GM21723 (cell line): ENCODE measurements at regions not wholly inside any gene's neighbourhood (a gene's known extent, or its start where the extent isn't known, plus 50 kb on each side); places are given as distances from the start of the nearest gene placed in this dataset.

Experiments
- ATAC-seq: cut with Tn5 transposase; IDR thresholded peaks from one replicate; pipeline ENCODE4 v1.9.1; 2021; ENCODE audit warnings: mild to moderate bottlenecking, moderate library complexity; ENCODE audit not compliant: unreplicated experiment

DNA sequence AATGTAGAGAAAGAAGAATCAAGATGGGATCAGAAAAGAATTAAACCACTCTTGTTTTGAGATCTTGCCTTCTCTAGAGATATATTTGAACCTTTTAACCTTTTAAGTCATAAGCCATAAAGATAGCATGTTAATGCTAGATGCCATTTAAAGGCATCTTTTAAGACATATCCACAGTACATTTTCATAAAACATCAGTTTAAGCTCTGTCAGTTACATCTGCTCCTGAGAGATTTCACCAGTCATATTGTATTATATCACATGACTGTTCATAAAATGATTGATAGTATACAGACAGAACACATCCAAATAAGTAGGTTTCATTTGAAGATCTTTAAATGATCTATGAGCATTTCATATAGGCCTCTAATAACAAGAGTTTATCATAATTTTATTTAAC lies 1238.5 kb downstream of the SLC16A7 start:
- no peak for ATAC-seq

DNA sequence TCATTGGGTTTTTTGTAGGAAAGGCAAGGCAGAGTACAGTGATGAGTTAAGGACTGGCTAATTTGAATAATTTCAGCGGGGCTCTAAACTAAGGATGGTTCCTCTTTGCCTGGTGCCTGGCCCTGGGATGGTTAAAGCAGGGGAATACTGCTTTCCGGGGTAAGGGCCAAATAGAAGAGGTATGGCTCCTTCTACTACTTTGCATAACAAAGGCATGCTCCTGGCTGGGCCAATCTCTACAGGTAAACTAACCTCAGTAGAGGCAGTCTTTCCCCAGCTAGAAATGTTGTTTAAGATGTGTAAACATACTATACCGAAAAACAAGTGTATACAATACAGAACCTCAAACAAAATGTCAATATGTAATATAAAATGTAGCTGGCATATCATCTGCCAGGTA lies 1239.0 kb downstream of the SLC16A7 start:
- no peak for ATAC-seq

DNA sequence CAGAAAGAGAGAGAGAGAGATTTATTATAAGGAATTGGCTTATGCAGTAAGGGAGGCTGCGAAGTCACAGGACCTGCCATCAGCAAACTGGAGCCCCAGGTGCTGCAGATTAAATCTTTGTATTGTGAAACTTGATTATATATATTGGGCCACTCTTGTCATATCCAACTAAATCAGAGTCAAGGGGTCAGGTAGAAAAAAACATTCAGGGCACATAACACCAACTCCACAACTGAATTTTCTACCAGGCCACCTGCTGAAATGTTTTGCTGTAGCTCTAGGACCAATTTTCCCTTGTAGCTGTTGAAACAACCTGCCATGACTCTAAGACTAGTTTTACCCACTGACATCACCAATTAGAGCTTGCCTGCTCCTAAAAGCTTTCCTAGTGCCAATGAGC lies 1240.8 kb downstream of the SLC16A7 start:
- no peak for ATAC-seq

DNA sequence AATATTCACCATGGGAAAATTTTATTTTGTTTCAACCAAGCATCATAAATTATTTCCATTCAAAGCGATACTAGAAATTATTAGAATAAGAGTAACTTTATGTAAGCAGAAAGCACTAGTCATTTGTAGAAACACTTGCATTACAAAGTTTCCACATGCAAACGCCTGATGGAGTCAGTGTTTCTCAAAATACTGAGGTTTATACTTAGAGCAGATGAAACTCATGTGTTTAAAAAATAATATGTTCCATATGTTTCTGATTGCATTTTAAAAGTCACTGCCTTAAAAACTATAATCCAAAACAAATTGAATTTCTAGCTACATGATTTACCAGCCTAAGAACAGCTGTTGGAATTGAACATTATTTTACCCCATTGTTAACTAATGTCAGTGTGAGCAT lies 1246.4 kb downstream of the SLC16A7 start:
- ATAC-seq: no peak

DNA sequence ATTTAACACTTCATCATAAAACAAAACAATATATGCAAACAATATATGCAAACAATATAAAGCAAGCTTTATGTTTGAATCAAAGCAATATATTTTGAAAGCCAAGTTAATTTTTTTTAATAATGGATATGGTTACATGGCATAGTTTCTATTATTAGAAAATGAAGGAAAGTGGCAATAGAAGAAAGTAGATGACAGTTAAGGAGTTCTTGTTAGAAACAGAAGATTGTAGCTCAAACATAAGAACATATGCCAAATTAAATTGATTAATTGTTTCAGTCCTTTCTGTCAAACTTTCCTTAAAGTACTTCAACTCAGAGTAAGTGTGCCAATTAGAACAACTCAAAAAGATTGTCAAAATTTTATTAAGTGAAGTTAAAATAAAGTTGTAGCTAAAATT lies 1248.3 kb downstream of the SLC16A7 start:
- ATAC-seq: no peak

DNA sequence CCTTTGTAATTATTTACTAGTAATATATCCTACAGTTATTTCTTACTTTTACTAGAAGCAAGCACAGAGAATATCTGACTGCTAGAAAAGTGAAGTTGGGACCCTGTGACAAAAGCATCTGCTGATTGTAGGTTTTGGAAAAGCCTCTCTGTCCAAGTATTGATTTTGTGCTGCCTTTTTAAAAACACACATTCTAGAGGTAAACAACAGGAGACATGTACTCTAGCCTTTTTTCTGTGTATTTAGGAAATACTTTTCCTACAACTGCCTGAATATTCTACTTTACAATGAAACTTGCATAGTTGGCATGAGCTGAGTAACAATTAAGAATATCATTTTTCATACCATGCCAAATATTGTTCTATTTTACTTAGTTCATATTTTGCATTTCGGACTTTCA lies 1249.0 kb downstream of the SLC16A7 start:
- no peak for ATAC-seq

DNA sequence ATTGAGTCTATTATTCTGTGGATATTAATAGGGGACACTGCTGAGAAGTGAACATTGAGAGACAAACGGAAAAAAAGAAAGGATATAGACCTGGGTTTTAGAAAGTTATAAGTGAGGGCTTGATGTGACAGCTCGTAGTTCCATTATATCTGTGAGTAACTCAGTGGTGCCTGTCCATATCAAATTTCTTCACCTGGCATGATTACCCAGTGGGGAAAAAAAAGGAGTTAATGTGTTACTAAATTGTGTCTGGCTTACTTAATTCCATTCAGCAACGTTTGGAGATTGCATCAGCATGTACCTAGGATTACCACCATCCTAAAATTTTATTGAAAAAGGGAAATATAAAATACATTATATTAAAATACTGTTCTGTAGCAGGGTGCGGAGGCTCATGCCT lies 1249.9 kb downstream of the SLC16A7 start:
- no peak for ATAC-seq

DNA sequence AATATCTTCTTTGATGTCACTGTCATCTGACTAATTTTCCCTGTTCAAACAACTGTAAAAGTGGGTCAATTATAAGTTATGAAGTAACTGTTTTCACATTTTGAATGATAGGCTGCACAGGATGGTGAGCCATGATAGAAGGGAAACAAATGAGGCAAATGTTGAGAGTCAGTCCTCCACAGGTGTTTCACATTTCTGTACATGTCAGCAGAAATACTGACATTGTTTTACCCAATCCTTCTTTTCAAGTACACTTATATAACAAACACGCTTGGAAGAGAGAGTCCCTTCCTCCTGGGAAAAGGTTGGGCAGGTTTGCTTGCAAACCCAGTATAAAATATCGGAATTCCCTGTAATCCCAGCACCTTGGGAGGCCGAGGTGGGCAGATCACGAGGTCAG lies 1251.5 kb downstream of the SLC16A7 start:
- no peak for ATAC-seq

DNA sequence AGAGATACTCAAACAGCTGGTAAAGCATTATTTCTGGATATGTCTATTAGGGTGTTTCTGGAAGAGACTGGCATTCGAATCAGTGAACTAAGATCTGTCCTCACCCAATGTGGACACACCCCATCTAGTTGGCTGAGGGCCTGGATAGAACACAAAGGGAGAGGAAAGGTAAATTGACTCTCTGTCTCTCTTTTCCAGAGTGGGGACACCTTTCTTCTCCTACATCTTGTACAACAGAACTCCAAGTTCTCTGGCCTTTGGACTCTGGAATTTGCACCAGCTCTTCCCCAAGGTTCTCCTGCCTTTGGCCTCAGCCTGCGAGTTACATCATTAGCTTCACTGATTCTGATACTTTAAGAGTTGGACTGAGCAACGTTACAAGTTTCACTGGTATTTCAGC lies 1253.9 kb downstream of the SLC16A7 start:
- ATAC-seq: no peak

DNA sequence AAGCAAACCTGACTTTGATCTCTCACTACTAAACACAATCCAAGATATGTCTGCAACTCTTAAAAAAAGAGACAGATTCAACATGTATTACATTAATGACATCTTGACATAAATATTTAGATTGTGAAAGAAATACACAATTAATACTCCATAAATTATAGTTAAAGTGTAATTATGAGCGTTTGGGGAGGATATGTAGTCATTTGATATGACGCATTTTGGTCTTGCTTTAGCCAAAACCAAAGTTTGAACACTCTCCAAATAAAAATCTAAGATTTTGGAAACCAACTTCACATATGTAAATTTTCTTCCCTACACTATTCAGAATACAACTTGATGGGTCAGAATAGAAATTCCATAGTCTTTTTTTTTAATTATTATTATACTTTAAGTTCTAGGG lies 1257.6 kb downstream of the SLC16A7 start:
- ATAC-seq: no peak

DNA sequence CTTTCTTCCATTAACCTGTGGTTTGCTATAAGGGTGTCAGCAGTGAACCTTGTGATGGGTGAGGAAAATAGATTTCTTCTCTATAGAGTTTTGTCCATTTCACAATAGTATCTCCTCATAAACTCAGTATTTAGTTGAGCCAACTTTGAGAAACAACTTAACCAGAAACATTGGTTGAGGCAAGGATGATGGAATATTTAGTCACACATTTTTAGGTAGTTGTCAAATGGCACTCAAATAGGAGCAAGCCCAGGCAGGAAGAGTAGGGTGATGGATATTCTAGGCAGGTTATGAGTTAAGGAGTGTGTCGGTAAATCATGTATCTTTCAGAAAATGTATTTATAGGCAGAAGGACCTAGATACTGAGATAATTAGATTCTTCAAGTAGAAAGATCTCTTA lies 1267.6 kb downstream of the SLC16A7 start:
- ATAC-seq: no peak

DNA sequence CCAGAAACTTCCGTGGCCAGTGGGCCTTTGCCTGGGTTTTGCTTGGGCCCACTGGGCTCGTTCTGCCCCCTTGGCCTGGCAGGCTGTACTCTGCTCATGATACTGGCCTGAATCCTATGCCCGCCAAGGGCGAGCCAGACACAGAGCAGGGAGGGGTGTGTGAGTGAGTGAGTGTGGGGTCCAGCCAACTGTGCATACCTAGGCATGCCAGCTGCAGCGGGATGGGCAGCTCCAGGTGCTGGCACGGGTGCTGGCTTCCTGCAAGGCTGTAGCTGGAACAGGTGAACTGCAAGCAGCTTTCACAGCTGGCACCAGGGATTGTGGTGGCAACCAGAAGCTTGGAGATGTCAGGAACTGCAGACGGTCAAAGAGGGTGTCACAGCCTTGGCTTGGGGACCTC lies 1276.4 kb downstream of the SLC16A7 start:
- ATAC-seq: no peak

DNA sequence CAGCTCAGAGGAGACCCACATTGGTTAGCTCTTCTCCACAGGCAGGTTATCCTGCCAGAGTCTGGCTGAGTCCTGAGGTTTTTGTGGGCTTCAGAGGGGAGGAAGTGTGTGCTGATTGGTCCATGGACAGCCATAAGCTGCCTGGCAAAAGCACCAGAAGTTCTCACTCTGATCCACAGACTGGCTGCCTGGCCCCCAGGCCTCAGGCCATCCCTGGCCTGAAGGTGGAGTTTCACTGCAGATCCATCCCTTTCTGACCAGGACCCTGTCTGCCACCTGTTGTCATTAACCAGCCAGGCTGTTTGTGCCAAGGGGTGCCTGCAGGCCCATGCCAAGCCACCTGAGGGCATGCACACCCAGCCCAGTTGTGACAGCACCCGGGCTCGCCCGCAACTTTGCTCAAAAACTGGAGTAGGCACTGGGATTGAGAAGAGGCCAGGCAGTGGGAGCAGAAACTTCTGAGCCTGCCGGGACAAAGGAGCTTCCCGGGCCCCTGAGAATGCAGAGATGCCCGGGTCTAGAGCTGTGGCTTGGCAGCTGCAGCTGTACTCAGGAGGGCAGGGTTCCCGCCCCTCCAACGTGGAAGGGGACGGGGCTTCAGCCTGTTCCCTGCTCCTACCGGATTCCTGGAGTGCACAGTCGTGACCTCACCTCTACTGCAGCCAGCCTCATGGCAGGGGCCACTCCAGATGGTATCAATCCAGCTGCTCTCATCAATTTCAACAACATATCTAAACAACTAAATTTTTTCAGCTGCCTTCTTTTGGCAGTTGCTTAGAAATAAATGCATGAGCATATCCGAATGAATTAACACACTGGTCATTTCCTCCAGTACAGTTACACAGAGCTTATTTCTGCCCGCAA lies 1277.3 kb downstream of the SLC16A7 start:
- ATAC-seq: no peak

DNA sequence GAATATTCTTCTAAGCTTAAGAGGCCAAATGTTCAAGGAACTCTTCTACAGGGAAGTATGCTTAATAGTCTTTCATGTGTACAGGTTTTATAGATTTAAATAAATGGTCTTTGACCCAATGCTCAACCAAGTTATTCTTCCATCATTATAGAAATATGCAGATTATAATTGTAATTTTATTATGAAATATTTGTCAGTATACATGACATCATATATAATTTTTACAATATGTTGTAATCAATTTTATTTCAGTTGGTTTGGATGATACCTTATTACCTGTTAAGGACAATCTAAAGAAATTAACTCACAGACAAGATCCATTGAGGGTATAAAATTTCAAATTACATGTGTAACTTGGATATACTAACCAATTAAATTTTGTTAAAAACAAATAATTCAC lies 1278.3 kb downstream of the SLC16A7 start:
- ATAC-seq: no peak

DNA sequence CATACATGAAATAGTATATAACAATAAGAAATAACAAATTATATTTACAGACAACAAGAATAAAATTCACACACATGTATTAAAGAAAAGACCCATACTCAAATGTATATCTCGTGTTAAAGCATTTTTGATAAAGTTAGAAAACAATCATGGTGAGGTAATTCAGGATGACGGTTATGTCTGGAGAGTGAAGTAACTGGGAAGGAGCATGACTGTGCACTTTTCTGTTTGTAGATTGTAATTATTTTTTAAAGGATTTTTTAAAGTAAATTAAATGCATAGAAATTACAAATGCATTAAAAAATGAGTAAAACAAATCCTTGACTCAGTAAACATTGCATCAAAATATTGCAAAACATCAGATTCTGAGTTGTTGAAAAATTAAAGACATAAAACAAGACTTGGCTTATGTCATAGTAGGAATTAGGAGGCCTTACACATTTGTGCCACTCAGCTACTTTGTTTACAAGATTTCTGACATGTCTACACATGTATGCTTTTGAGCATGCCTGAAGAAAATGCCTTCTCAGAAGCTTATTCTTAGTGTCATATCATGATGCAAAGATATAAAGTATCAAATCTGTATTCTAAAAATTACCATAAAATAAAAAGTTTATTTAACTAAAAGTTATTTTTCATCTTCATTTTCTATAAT lies 1325.1 kb downstream of the SLC16A7 start:
- no peak for ATAC-seq

DNA sequence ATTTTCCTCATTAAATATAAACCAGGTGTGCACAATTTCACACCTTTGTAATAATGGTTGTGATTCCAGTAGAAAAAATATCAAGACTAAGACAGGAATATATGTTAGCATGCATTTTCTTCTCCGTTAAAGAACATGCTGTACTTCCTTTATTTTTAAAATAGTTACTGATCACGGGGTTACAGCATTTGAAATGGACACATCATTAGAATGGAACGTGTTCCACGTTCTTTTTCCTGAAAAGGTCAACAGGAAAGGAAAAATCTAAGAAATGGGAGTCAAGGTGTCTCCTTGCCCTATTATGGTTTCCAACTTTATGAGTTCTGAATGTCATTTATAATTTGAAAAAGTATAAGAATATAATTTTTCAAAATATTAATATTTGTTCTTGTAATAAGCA lies 1325.7 kb downstream of the SLC16A7 start:
- ATAC-seq: no peak

DNA sequence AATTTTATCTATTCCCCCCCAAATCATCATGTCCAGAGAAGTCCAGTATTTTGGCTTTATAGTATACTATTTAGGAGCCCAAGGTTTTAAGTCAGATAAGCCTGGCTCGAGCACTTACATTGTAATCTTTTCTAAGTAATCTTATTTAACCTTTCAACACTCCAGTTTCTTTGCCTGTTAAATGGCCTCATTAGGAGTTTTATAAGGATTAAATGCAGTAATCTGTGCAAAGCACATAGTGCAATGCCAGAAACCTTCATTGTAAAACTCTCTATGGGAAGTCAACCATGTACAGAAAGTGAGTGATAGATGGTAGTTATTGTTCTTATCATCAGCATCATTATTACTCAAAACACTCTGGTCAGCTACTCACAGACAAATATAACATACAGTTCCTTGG lies 1330.4 kb downstream of the SLC16A7 start:
- no peak for ATAC-seq

DNA sequence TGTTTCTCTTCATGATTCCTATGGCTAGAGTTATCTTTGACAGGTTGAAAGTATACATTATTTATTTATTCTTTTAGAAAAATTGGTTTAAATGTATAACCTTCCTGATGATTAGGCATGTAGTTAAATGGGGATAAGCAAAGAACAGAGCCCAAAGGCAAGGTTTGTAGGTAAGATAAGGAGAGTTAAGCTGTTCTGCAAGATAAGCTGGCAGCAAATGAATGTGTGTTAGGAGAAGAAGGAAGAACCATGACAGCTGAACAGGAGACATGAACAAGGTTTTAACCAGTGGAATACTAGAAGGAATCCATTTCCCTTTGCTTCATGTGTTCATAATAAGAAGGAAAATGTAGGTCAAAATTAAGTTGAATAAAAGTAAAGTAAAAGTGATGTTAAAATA lies 1330.1 kb upstream of the USP15 start:
- ATAC-seq: no peak

DNA sequence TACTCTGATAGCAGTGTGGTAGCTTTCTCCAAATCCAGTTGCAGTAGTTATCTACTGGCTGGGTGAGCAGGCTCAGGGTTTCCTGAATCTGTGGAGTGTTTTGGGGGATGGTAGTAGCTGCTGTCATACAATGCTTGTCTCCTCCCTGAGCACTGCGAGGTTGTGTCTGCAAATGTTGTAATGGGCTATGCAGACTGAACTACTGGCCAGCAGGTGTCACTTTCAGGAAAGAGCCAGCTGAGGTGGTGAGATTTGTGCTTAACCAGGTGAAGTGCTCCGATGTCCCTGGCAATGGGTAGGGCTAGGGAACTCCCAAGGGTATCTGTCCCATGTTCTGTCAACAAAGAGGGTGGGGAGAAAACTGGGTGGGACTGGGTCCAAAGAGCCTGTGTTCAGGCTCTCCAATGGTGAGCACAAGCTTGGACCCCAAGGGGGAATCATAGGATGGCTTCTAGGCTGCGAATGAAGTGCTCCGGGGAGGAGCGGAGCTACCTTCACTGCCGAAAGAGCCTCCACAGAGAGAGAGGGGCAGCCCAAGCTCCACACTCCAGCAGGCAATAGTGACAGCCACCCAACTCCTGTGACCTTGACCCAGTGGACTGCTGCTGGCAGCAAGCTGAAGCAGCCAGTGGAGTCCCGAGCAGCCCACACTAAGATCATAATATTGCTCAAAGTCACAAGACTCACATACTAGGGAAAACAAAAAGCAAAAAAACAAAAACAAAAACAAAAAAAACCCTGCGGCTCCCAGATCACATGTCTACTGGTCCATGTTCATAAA lies 1324.0 kb upstream of the USP15 start:
- no peak for ATAC-seq

DNA sequence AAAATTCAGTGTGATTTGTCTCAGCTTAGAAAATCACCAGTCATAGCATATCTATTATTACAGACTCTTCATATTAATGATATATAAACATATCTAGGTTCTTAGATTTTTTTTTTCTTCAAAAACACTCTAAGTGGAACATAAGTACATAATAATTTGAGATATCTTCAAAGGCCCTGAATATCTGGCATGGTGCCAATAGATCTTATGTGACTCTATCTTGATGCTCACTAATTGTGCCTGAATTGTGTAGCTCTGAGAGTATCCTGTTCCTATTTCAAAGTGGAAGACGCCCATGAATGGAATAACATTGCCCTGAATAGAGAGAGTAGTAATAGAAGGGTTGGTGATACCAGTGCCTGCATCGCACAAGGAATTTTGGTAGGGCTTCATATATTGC lies 1312.7 kb upstream of the USP15 start:
- ATAC-seq: no peak

DNA sequence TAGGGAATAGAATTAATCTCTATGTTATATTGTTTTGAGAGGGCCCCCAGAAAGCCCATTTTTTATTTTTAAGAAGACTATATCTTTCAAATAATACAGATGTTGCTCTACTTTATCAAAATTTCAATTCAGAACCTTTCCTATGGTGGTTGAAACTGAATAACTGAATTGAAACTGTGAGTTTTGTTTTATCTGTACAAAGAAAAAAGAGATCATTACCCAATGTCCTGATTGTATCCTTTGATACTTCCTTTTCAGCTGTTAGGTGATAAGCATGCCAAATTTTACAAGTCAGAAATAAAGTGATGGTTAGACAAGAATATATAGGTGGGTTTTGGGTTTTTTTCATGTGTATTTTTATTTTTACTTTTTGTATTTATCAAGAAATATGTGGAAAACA lies 1293.1 kb upstream of the USP15 start:
- ATAC-seq: no peak

DNA sequence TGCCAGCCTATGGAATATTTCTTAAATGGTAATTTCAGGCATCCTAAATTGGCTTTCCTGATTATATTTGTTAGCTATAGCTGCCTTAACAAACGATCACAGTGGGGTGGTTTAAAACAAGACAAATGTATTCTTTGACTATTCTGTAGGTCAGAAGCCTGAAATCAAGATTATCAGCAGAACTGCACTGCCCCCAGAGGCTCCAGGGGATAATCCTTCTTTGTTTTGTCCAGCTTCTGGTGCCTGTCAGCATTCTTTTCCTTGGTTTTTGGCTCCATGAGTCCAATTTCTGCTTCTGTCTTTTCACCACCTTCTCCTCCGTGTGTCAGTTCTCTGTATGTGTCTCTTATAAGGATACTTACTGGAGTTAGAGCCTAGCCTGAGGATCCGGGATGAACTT lies 1282.2 kb upstream of the USP15 start:
- no peak for ATAC-seq
